ENCODE measurements at regions not wholly inside any gene's neighbourhood (a gene's known extent, or its start where the extent isn't known, plus 50 kb on each side); places are given as distances from the start of the nearest gene placed in this dataset.
"Not testable (repeated sequence)": the region's sequence is repeated elsewhere in the genome, so short reads cannot be mapped to it uniquely, and the experiment has no call there.

- Mint-ChIP-seq H3K36me3 (no peaks in the 10 kb centered on the region), H3K9me3 (peaks cover 0 to 7% of the 10 kb centered on the region in 2 donors), H3K27ac (no peak overlapping the region)
- DNase-seq (ENCODE audit: low spot score in 2 of 2) (no peak), ATAC-seq (no peak)
Observed at GRCh38 chr9:26504057-26504456, 388.5 kb downstream of the CAAP1 start.

GRCh38 chr9:26502311-26502710 lies 390.3 kb downstream of the CAAP1 start:
- DNase-seq (ENCODE audit: low spot score in 2 of 2) (no peak), ATAC-seq (no peak)
- H3K9me3 Mint-ChIP-seq: peaks cover 5 to 15% of the 10 kb centered on the region in 2 donors
- no peaks in the 10 kb centered on the region for H3K36me3 Mint-ChIP-seq
- no peak overlapping the region for H3K27ac Mint-ChIP-seq

- DNase-seq (ENCODE audit: low spot score in 2 of 2) (no peak), ATAC-seq (no peak)
- Mint-ChIP-seq H3K27ac (no peak overlapping the region), H3K9me3 (peaks cover 5 to 12% of the 10 kb centered on the region in 2 donors), H3K36me3 (no peaks in the 10 kb centered on the region)
Observed at GRCh38 chr9:26500471-26500870, 392.1 kb downstream of the CAAP1 start.

- peaks cover 19 to 24% of the 10 kb centered on the region in 2 donors for H3K9me3 Mint-ChIP-seq
- not testable (repeated sequence) for H3K27ac Mint-ChIP-seq; H3K36me3 Mint-ChIP-seq; ATAC-seq; DNase-seq (ENCODE audit: low spot score in 2 of 2)
Observed at GRCh38 chr9:26492608-26493521, 399.7 kb downstream of the CAAP1 start.

- not testable (repeated sequence) for H3K36me3 Mint-ChIP-seq; H3K27ac Mint-ChIP-seq; ATAC-seq; DNase-seq (ENCODE audit: low spot score in 2 of 2)
- H3K9me3 Mint-ChIP-seq: peaks cover 15 to 24% of the 10 kb centered on the region in 2 donors
Observed at GRCh38 chr9:26491922-26492607, 400.5 kb downstream of the CAAP1 start.

GRCh38 chr9:26483991-26484390 lies 408.6 kb downstream of the CAAP1 start:
- peaks cover 15% of the 10 kb centered on the region in 2 donors for H3K9me3 Mint-ChIP-seq
- ATAC-seq: no peak
- H3K36me3 Mint-ChIP-seq: no peaks in the 10 kb centered on the region
- no peak overlapping the region for H3K27ac Mint-ChIP-seq
- DNase-seq (ENCODE audit: low spot score in 2 of 2): no peak

- H3K27ac Mint-ChIP-seq: no peak overlapping the region
- no peaks in the 10 kb centered on the region for H3K36me3 Mint-ChIP-seq
- no peak for ATAC-seq
- no peak for DNase-seq (ENCODE audit: low spot score in 2 of 2)
- peaks cover 15 to 19% of the 10 kb centered on the region in 2 donors for H3K9me3 Mint-ChIP-seq
Observed at GRCh38 chr9:26477963-26478362, 414.6 kb downstream of the CAAP1 start.

- ATAC-seq: no peak
- Mint-ChIP-seq H3K36me3 (no peaks in the 10 kb centered on the region), H3K27ac (no peak overlapping the region), H3K9me3 (peaks cover 0 to 17% of the 10 kb centered on the region in 2 donors)
- DNase-seq (ENCODE audit: low spot score in 2 of 2): no peak
Observed at GRCh38 chr9:26471261-26471660, 421.3 kb downstream of the CAAP1 start.

- Mint-ChIP-seq H3K27ac (no peak overlapping the region), H3K36me3 (no peaks in the 10 kb centered on the region), H3K9me3 (peaks cover 0 to 14% of the 10 kb centered on the region in 2 donors)
- ATAC-seq (no peak), DNase-seq (ENCODE audit: low spot score in 2 of 2) (no peak)
Observed at GRCh38 chr9:26470284-26470683, 422.3 kb downstream of the CAAP1 start.

- ATAC-seq (no peak), DNase-seq (ENCODE audit: low spot score in 2 of 2) (no peak)
- Mint-ChIP-seq H3K9me3 (peaks cover 4 to 5% of the 10 kb centered on the region in 2 donors), H3K27ac (no peak overlapping the region), H3K36me3 (no peaks in the 10 kb centered on the region)
Observed at GRCh38 chr9:26463837-26464236, 428.8 kb downstream of the CAAP1 start.

GRCh38 chr9:26462751-26463150 lies 429.9 kb downstream of the CAAP1 start:
- ATAC-seq (no peak), DNase-seq (ENCODE audit: low spot score in 2 of 2) (no peak)
- Mint-ChIP-seq H3K27ac (no peak overlapping the region), H3K36me3 (no peaks in the 10 kb centered on the region), H3K9me3 (peaks cover 4 to 5% of the 10 kb centered on the region in 2 donors)

GRCh38 chr9:26462213-26462612 lies 430.4 kb downstream of the CAAP1 start:
- ATAC-seq (no peak), DNase-seq (ENCODE audit: low spot score in 2 of 2) (no peak)
- H3K27ac Mint-ChIP-seq: no peak overlapping the region
- no peaks in the 10 kb centered on the region for H3K36me3 Mint-ChIP-seq
- H3K9me3 Mint-ChIP-seq: peaks cover 4 to 5% of the 10 kb centered on the region in 2 donors

GRCh38 chr9:26460624-26461023 lies 432.0 kb downstream of the CAAP1 start:
- no peaks in the 10 kb centered on the region for H3K36me3 Mint-ChIP-seq

GRCh38 chr9:26459959-26460358 lies 432.6 kb downstream of the CAAP1 start:
- Mint-ChIP-seq H3K36me3 (no peaks in the 10 kb centered on the region), H3K27ac (no peak overlapping the region)
- ATAC-seq: no peak

More at GRCh38 chr9:26460624-26461023, 432.0 kb downstream of the CAAP1 start:
- no peak overlapping the region for H3K27ac Mint-ChIP-seq
- no peak for DNase-seq (ENCODE audit: low spot score in 2 of 2)
- no peak for ATAC-seq
- peaks cover 4 to 5% of the 10 kb centered on the region in 2 donors for H3K9me3 Mint-ChIP-seq

GRCh38 chr9:26458054-26458453 lies 434.5 kb downstream of the CAAP1 start:
- Mint-ChIP-seq H3K36me3 (no peaks in the 10 kb centered on the region), H3K9me3 (peaks cover 5 to 8% of the 10 kb centered on the region in 2 donors), H3K27ac (no peak overlapping the region)
- DNase-seq (ENCODE audit: low spot score in 2 of 2) (no peak), ATAC-seq (no peak)

More at GRCh38 chr9:26459959-26460358, 432.6 kb downstream of the CAAP1 start:
- H3K9me3 Mint-ChIP-seq: peaks cover 5 to 7% of the 10 kb centered on the region in 2 donors
- no peak for DNase-seq (ENCODE audit: low spot score in 2 of 2)

GRCh38 chr9:26457151-26457550 lies 435.5 kb downstream of the CAAP1 start:
- no peak for DNase-seq (ENCODE audit: low spot score in 2 of 2)
- H3K9me3 Mint-ChIP-seq: peaks cover 10 to 13% of the 10 kb centered on the region in 2 donors
- no peaks in the 10 kb centered on the region for H3K36me3 Mint-ChIP-seq
- no peak overlapping the region for H3K27ac Mint-ChIP-seq
- ATAC-seq: no peak

GRCh38 chr9:26439061-26439624 lies 453.5 kb downstream of the CAAP1 start:
- Mint-ChIP-seq H3K9me3 (peaks cover 0 to 7% of the 10 kb centered on the region in 2 donors), H3K36me3 (no peaks in the 10 kb centered on the region), H3K27ac (no peak overlapping the region)
- ATAC-seq (no peak), DNase-seq (ENCODE audit: low spot score in 2 of 2) (no peak)
